Suppressor macrophage (primary cell): ENCODE measurements at regions not wholly inside any gene's neighbourhood (a gene's known extent, or its start where the extent isn't known, plus 50 kb on each side); places are given as distances from the start of the nearest gene placed in this dataset.
"Not testable (repeated sequence)": the region's sequence is repeated elsewhere in the genome, so short reads cannot be mapped to it uniquely, and the experiment has no call there.

Experiments used
- DNase-seq, 4 experiments: peaks; one replicate each; pipeline ENCODE4 v3.0.0-alpha.2; 2020 to 2022

DNA sequence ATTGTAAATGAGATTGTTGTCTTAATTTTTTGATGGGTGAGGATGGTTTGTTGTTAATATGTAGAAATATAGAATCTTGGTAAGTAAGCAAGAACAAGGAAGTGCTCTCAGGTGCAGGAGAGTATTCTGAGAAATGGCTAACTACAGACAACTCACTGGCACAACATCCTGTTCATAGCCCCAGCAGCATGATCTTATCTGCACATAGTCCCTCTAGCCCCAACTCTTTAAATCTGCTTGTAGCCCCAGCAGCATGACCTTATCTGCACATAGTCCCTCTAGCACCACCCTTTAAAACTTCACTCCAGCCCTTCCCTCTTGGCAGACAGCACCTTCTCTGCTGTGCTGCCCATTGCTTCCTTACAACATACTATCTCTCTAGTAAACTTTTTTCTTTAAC, 1957.1 kb upstream of the ADGRL3 start:
- DNase-seq = no peak

DNA sequence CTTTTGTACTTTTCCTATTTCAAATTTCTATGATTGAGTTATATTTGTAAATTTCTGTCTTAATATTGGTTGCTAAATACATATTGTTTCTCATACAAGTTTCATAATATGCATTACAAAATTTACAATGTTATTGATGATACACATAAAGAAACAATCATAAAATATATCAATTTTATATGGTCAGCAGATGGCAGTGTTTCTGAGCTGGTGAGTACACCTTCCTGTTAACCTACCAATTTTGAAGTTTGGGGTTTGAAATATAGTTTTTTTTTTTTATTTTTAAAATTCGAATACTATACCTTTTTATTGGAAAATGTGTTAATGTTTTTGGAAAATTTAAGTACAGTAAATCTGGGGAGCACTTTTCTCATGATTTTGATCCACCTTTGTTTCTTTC, 1953.1 kb upstream of the ADGRL3 start:
- peak in 2 of 4 experiments; percentile 2 to 16 for DNase-seq

DNA sequence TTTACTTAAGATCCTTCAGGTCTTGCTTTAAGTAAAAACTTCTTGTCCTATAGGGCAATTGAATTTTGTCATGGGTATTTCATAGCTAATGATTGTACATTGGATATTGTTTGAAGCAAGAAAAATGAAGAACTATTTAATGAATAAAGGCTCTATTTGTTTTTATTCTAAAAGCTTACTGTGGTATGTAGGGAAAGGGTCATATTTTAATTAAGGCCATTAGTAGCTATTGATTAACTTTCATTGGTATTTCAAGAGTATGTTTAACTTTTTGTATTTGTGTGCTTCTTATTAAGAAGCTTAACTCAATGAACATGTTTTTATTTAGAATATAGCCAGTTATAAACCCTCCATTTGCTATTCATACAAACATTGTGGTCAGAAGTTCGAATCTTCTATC, 1951.8 kb upstream of the ADGRL3 start:
- no peak for DNase-seq

DNA sequence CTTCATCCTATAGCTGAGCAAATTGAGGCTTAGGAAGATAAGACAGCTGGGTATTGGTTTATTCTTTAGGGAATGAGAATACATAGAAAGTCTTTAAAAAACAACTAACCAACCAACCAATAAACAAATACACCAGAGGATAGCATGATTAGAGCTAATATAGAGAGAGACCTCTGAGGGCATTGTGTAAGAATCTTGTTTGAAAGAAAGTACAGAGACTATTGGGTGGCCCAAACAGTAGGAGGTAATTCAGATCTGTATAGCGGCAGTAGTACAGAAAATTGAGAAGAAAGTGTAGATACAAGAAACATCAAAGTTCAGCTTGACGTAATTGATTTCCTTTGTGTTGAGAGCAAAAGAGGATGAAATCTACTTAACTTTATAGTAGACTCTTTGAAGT, 1951.0 kb upstream of the ADGRL3 start:
- no peak for DNase-seq

DNA sequence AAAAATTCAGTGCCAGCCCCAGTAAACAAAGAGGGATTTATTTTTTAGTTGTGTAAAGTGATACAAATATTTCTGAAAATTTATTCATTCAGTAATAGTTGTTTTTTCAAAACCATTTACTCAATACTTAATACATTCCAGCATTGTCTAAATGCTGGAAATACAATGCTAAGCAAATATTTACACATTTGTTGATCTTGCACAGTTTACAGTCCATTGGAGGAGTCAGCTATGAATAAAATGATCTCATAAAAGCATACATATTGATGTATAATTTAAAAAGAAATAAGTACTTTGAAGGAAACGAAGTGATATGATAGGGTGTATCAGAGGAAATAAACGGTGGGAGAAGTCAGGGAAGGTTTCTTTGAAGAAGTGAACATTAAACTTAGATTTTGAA, 1942.1 kb upstream of the ADGRL3 start:
- DNase-seq = no peak

DNA sequence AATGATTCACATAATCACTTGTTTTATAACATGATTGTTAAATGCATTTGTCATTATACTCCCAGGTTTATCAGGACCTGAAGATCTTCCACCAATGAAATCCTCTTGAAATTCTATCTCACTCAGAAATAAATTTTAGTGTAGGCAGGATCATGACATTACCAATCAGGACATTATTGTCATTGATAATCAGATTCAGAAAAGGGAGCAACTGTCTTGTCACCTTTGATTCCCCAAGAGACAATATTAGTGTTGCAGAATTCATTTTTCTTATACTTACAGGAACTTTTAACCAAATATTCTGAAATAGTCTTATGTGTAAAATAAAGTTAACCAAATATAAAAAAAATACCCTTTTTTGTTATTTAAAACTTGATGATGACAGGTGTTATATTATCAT, 1892.5 kb upstream of the ADGRL3 start:
- no peak for DNase-seq

DNA sequence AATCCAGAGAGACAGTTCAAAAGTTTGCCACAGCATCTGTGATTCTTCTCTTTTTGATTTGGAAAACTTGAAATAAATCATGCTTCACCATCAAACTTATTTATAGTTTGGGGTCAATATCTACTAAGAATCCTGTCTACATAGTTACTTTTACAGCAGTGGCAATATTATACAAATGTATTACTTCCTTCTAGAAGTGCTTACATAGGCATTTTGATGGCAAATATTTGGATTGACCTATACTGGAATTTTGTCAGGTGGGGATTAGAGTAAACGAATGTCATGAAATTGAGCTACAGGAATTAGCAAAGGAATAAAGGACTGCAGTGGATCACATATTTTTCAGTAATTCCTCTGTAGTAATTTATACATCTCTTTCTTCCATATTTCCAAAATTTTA, 1885.5 kb upstream of the ADGRL3 start:
- no peak for DNase-seq

DNA sequence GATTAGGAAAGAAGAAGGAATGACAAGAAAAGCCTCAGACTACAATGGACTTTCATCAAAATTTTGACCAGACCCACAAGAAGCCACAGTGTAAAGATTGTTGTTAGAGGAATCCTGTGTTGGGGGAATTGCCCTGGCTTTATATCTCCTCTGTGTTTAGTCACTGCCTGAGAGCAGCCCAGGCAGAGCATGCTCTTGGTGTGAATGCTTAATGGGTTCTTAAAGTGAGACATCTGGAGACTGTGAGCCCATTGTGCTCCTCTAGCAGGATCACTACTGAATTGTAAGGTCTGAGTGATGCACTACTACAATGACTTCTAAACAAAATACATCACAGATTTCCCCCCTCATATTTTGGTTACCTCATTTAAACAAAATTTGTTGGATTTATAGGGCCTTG, 1860.5 kb upstream of the ADGRL3 start:
- no peak for DNase-seq

DNA sequence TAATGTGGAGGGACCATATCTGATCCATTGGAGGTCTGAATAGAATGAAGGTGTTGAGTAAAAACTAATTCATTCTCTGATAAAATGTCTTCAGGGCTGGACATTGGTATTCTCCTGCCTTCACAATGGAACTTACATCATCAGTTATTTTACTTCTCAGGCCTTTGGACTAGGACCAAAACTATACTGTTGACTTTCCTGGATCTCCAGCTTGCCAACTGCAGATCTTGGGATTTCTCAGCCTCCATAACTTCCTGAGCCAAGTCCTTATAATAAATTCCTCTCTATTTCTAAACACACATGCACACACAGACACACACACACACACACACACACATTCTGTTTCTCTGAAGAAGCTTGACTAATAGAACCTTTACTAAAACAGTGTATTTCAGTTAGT, 1858.6 kb upstream of the ADGRL3 start:
- DNase-seq = no peak

DNA sequence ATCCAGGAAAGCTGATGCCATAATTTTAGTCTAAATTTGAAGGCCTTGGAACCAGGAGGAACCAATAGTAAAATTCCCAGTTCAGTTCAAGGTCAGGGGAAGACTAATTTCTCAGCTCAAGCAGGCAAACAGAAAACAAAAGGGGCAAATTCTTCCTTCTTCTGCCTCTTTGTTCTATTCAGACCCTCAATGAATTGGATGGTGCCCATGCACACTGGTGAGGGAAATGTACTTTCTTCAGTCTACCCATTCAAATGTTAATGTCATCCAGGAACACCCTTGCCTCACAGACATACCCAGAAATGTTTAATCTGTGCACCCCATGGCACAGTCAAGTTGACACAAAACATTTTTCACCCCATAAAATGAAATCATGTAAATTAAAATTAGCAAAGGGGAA, 1851.2 kb upstream of the ADGRL3 start:
- DNase-seq = no peak

DNA sequence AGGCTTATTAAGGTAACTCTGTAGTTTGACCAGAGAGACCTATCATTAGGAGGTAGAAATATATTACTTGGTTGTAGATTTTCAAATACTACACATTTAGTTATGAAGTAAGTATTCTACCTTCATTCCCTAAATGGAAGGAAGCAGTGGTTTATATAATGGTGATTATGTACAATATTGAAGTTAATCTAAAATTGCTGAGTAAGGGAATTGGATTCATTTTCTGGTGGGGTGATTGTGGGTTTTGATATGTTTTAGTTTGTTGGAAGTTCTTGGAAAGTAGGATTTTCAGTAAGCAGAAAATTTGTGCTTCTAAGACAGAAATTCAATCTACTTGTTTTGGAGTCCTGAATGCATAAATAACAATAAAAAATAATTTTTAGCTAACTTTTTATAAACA, 1830.9 kb upstream of the ADGRL3 start:
- no peak for DNase-seq

DNA sequence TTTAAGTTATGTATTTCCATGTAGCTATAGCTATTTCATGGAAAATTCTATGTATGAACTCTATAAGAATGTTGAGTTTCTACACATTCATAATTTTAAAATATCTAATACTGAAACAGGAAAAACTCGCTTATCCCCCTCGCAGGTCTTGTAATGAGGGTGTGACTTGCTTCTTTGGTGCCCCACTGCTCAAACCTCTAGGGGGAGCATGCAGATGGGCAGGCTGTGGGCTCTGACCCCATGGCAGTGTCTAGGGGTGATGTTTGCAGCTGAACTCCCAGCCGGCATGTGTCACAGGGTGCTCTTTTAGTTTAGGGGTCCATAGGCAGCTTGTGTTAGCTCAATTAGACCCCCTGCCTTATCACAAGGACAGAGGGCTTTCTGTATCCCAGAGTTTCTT, 1825.7 kb upstream of the ADGRL3 start:
- no peak for DNase-seq

DNA sequence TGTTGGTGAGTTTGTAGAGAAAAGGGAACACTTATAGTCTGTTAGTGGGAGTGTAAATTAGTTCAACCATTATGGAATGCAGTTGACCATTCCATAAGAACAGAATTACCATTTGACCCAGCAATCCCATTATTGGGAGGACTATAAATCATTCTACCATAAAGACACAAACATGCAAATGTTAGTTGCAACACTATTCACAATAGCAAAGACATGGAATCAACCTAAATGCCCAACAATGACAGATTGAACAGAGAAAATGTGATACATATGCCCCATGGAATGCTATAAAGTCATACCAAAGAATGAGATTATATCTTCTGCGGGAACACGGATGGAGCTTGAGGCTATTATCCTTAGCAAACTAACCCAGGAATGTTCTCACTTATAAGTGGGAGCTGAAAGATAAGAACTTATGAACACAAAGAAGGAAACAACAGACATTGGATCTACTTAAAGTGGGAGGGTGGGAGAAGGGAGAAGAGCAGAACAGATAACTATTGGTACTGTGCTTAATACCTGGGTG, 1819.2 kb upstream of the ADGRL3 start:
- DNase-seq = no peak

DNA sequence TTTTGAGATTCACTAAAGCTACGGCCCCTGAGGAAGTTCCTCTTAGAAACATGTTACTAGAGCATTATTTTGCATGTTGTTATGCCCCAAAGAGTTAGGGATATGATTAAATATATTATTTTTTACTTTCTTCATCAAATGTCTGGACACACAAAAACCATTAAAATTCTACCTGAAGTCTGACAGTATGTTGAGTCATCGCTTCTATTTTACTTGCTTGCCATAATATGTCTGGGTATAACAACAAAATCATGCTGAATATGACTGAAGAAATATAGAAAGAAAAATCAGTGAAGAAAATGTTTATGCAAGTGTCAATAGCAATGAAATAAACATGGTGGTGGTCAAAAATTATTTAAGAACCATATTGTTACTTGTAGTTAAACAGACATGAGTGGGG, 1818.5 kb upstream of the ADGRL3 start:
- no peak for DNase-seq

DNA sequence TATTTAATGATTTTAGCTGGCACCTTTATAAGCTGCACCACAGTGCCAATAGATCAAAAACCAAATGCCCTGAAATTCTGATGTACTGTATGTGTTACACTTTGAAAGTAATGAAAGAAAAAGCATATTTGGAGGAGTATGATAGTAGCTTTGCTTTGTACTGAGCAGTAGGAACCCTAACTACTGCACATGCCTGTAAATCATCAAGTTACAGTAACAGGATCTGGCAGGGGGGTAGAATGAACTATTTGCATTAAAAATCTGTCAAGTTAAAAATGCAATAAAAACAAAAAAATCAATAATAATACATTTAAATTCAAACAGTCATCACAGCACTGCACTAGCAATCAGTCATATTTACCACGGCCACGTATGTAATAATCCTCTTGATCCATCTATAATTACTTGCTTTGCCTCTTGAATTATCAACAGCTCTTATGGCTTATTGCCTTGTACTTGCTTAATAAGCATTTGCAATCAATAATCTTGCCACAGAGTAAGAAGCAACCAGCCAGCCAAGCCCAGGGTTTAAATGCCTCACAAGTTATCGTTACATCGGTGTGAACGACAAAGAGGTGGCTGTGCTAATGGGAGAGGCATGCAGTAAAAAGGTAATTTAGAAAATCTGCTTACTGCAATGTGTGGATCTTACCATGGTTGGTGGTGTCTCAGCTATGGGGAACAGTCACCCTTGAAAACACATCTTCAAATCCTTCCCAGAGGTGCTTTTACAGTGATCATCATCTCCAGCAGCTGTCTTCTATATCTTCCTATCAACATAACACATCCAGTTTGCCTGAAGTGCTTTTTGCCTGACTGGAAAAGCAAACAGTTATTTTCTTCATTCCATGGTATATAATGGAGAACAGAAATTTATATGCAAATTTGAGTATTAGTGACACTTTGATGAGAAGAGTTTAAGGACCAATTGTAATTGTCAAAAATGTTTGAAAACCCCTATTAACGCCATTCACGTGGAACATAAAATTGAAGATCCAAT, 1812.1 kb upstream of the ADGRL3 start:
- DNase-seq = no peak

DNA sequence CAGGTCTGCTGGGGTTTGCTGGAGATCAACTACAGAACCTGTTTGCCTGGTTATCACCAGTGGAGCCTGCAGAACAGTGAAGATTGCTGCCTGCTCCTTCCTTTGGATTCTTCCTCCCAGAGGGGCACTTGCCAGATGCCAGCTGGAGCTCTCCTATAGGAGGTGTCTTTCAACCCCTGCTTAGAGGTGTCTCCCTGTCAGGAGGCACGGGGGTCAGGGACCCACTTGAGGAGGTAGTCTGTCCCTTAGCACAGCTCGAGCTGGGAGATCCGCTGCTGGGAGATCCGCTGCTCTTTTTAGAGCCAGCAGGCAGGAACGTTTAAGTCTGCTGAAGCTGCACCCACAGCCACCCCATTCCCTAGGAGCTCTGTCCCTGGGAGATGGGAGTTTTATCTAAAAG, 1806.3 kb upstream of the ADGRL3 start:
- no peak for DNase-seq

DNA sequence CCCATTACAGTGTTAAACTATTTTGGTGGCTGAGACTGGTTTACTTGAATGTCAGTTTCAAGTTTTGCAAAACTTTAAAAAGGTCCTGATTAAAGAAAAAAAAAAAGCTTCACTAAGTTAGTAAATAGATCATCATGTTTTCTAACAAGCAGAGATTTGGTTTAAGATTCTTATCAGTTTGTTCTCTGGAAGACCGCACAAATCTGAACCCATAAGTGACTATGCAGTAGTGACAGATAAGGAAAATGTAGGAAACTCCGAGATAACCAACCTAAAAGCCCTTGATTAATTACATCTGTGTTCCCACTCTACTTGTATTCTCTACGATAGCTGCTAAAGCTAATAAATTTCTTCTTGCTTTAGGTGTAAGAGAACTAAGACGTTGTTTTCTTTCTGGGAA, 1799.8 kb upstream of the ADGRL3 start:
- no peak for DNase-seq

DNA sequence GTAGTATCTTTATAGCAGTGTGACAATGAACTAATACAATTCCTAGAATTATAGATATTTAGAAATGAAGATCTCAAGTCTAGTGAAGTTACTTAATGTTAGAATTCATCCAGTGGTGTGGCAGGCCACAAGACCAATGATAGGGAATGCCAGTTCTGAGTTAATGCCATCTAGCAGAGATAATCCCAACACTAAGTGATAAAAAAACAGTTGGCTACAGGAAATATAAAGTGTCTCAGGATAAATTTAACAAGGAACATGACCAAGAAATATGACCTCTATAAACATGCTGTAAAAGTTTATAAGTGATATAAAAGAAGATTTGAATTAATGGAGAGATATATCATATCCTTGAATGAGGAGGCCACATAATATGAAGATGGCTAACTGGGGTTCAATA, 1790.5 kb upstream of the ADGRL3 start:
- DNase-seq = no peak

DNA sequence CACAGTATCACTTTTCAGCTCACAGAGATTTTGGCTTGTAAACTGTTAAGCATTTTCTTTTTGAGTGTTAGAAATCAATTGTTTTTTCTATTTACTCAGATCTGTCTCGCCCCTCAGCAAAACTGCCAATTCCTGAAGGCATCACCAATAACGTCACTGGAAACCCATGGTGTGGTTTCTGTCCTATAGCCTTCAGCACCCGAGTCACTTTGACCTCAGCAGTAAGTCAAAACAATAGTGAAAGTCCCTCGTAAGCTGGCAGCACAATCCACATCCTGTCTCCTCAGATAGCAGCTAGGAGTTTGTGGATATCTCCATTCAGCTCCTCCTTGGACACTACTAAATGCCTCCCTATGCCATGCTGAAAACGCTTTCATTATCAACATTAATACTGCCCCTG, 1787.4 kb upstream of the ADGRL3 start:
- no peak for DNase-seq

DNA sequence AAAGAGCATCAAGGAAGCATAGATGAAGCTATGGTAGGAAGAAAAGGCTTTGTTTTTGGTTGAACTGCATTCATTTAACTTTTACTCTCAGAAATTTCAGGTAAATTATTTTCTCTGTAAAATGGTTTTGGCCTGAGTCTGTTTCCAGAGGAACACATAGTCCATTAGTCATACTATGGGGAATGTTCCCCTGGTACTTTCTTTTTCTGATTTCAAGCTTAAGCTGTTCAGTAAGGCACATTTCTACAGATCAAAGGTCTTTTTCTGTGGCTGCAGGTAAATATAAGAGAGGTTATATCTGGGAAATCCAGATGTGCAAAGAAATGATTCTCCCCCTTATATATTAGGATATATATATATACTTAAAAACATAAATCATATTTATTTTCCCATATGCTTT, 1744.4 kb upstream of the ADGRL3 start:
- DNase-seq = no peak

DNA sequence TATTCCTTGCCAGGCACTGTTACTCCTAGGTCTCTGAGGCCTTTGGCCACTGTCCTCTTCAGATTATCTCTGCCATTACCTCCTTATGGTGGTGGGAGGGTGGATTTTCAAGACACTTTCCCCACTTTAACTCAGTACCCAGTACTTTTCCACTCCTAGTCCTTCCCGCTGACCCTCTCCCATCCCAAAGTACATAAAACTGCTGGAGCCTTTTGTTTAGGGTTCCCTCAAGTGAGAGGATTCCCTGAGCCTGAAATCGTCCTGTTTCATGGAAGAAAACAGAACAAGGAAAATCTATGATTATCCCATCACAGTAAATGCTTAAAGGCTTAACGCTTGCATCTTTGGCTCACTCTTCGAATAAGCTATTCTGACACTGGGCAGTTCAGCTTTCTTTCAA, 1742.5 kb upstream of the ADGRL3 start:
- no peak for DNase-seq

DNA sequence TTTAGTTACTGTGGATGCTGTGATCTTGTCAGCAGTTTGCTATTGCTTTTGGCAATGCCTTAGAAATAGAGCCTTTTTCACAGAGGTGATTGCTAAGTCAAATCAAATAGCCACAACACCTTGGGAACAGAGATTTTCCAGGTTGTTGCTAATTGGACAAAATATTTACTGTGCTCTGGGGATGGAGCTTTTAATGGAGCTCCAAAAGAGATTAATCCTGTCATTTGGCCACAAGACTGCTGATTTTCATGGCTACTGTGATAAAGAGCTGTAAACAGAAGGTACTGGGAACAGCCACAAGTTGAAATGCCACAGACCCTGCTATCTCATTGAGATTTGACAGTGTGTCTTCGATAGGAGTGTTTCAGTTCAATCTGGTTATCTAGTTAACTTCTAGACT, 1715.2 kb upstream of the ADGRL3 start:
- no peak for DNase-seq

DNA sequence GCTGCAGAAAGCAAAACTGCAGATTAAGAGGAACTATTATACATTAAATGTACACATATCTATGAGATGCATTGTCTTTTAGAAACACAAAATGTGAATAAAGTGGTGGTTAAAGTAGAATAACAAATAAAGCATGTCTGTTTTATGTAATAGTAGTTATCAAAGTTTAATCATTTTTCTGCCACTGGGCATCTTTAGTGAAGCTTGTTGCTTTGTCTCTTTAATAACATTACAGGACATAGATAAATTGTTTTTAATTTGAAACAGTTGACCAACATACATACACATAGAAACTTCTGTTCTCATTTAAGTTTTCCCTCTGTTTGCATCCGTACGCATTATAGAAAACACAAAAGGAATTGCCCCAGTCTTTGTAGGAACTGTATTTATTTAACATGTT, 1700.0 kb upstream of the ADGRL3 start:
- no peak for DNase-seq

DNA sequence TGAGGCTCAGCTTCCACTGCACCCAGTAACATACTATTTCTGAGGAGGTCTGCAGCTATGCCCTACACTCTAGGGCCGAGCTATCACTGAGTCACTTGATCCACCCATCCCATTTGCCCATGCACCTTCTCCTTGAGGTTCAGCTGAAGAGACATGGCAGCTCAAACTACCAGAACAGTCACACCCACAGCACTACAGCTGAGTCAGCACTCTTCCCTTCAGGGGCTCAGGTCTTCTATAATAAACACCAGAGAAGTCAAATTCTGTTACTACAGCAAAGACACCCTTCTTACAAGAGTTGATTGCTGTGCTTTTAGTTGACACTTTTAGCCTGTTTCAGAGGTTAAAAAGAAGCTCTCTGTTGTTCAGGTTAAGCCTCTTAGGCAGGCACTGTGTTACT, 1696.4 kb upstream of the ADGRL3 start:
- DNase-seq = no peak

DNA sequence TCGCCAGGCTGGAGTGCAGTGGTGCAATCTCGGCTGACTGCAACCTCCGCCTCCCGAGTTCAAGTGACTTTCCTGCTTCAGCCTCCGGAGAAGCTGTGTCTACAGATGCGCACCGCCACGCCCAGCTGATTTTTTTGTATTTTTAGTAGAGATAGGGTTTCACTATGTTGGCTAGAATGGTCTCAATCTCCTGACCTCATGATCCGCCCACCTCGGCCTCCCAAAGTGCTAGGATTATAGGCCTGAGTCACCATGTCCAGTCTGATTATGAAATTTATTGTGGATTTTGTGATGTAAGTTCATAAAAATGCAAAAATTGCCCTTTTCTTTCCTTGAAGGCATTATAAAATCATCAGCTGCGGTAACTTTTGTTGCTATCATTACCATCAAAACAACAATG, 1688.3 kb upstream of the ADGRL3 start:
- DNase-seq = not testable (repeated sequence)
